PC-3 (cell line): ENCODE measurements at regions not wholly inside any gene's neighbourhood (a gene's known extent, or its start where the extent isn't known, plus 50 kb on each side); places are given as distances from the start of the nearest gene placed in this dataset.

Experiments used
- ATAC-seq: fragments of 200-7000 bp; cut with Tn5 transposase; 2 replicates; pipeline ENCODE4 v1.9.1; 2020; ENCODE audit warnings: mild to moderate bottlenecking, moderate library complexity
- BruUV-seq: library from RNA; stranded (reverse); fragments of 400-500 nt; replicated peaks from 2 replicates; lab custom pipeline; 2021; lab: Mats Ljungman, UMichigan
- CTCF ChIA-PET: fragments of 300-600 bp; sonication (Branson Sonifier 250); formaldehyde crosslinking; loops from one replicate; lab custom pipeline; 2022; ENCODE audit warnings: antibody characterized with exemption; lab: Charles Lee
- POLR2A ChIA-PET: fragments of 300-600 bp; sonication (Branson Sonifier 250); formaldehyde crosslinking; loops from one replicate; lab custom pipeline; 2022; ENCODE audit warnings: antibody characterized with exemption; ENCODE audit not compliant: unreplicated experiment; lab: Charles Lee
- DNase-seq: peaks from one replicate; pipeline ENCODE4 v3.0.0-alpha.2; 2015
- H2AFZ ChIP-seq: fragments of 300-600 bp; sonication (generic); 2 replicates; pipeline ENCODE4 v1.6.0; 2016; ENCODE audit warnings: antibody characterized with exemption, low read length
- H3F3A ChIP-seq: fragments of 300-600 bp; sonication (generic); one replicate; pipeline ENCODE4 v1.6.0; 2017; ENCODE audit warnings: antibody characterized with exemption, low read length, control low read depth, mild to moderate bottlenecking; ENCODE audit not compliant: unreplicated experiment
- H3K27ac ChIP-seq: fragments of 300-600 bp; sonication (generic); 2 replicates; pipeline ENCODE4 v1.5.1; 2016; ENCODE audit warnings: mild to moderate bottlenecking, low read length
- H3K27me3 ChIP-seq: fragments of 300-600 bp; sonication (generic); 2 replicates; pipeline ENCODE4 v1.6.1; 2016; ENCODE audit warnings: low read length, mixed read lengths
- H3K36me3 ChIP-seq: fragments of 300-600 bp; sonication (generic); 2 replicates; pipeline ENCODE4 v1.6.1; 2016; ENCODE audit warnings: low read depth, mixed run types, low read length, mixed read lengths
- H3K4me1 ChIP-seq: fragments of 300-600 bp; sonication (generic); 2 replicates; pipeline ENCODE4 v1.5.1; 2016; ENCODE audit warnings: low read length; ENCODE audit not compliant: insufficient read depth
- H3K4me2 ChIP-seq: fragments of 300-600 bp; sonication (generic); 2 replicates; pipeline ENCODE4 v1.6.0; 2016; ENCODE audit warnings: low read length
- H3K4me3 ChIP-seq: fragments of 300-600 bp; sonication (generic); 2 replicates; pipeline ENCODE4 v1.5.1; 2016; ENCODE audit warnings: mild to moderate bottlenecking, low read length, mixed read lengths
- H3K79me2 ChIP-seq: fragments of 300-600 bp; sonication (generic); 2 replicates; pipeline ENCODE4 v1.6.1; 2017; ENCODE audit warnings: low read length, mixed read lengths
- H3K9ac ChIP-seq: fragments of 300-600 bp; sonication (generic); 2 replicates; pipeline ENCODE4 v1.6.0; 2016; ENCODE audit warnings: mild to moderate bottlenecking, low read length
- H3K9me2 ChIP-seq: fragments of 300-600 bp; sonication (generic); replicated peaks from 2 replicates; pipeline ENCODE4 v1.6.1; 2016; ENCODE audit warnings: mixed run types, low read length, mixed read lengths
- H3K9me3 ChIP-seq: fragments of 300-600 bp; sonication (generic); 2 replicates; pipeline ENCODE4 v1.6.1; 2016; ENCODE audit warnings: low read length, mixed read lengths
- H4K20me1 ChIP-seq: fragments of 300-600 bp; sonication (generic); 2 replicates; pipeline ENCODE4 v1.6.1; 2016; ENCODE audit warnings: low read length, mixed read lengths
- CTCF ChIP-seq: fragments of 300-600 bp; sonication (generic); conservative IDR thresholded peaks from 2 replicates; pipeline ENCODE4 v1.5.1; 2017; ENCODE audit warnings: antibody characterized with exemption, low read depth, mild to moderate bottlenecking, low read length
- EZH2 ChIP-seq: fragments of 300-600 bp; sonication (generic); IDR thresholded peaks from one replicate; pipeline ENCODE4 v1.6.1; 2017; ENCODE audit warnings: antibody characterized with exemption, mild to moderate bottlenecking, low read length; ENCODE audit not compliant: unreplicated experiment
- EZH2phosphoT487 ChIP-seq: fragments of 300-600 bp; sonication (generic); IDR thresholded peaks from 2 replicates; pipeline ENCODE4 v1.6.1; 2018; ENCODE audit warnings: mild to moderate bottlenecking, antibody characterized with exemption, low read length, borderline replicate concordance
- intact Hi-C: fragments of 100-400 bp; cut with micrococcal nuclease; formaldehyde crosslinking; loops from 2 replicates; pipeline ENCODE4 v1.9.0; 2023

GRCh38 chr14:34024768-34025144 is 73.9 kb upstream of the EGLN3 start:
- ChIA-PET POLR2A (no interaction called here), CTCF (no interaction called here)
- no peaks in the 10 kb centered on the region for H3K4me1 ChIP-seq
- no peak overlapping the region for H3K27ac ChIP-seq
- no peak for DNase-seq
- no TSS peak for BruUV-seq
- H3K27me3 ChIP-seq: no peaks in the 10 kb centered on the region
- no peaks in the 10 kb centered on the region for H3F3A ChIP-seq
- intact Hi-C loops: no loop called here
- H3K4me2 ChIP-seq: no peak overlapping the region
- no peaks in the 10 kb centered on the region for H3K36me3 ChIP-seq
- H3K9ac ChIP-seq: no peak overlapping the region
- no peaks in the 10 kb centered on the region for H3K9me3 ChIP-seq
- H3K79me2 ChIP-seq: no peaks in the 10 kb centered on the region
- TF ChIP-seq EZH2: no peak
- TF ChIP-seq EZH2phosphoT487: no peak
- TF ChIP-seq CTCF: no peak
- no peak for ATAC-seq
- H2AFZ ChIP-seq: no peak overlapping the region
- H3K4me3 ChIP-seq: no peak overlapping the region
- no peaks in the 10 kb centered on the region for H4K20me1 ChIP-seq
- no peaks in the 10 kb centered on the region for H3K9me2 ChIP-seq

GRCh38 chr14:34023824-34024767 is 73.2 kb upstream of the EGLN3 start:
- Histone ChIP-seq H2AFZ (no peak overlapping the region), H3K4me2 (no peak overlapping the region), H3K4me3 (no peak overlapping the region), H3K9me2 (no peaks in the 10 kb centered on the region), H3K9ac (no peak overlapping the region), H3K9me3 (no peaks in the 10 kb centered on the region), H3K27me3 (no peaks in the 10 kb centered on the region), H3K36me3 (no peaks in the 10 kb centered on the region), H3K27ac (no peak overlapping the region), H3K79me2 (no peaks in the 10 kb centered on the region), H3K4me1 (no peaks in the 10 kb centered on the region), H4K20me1 (no peaks in the 10 kb centered on the region), H3F3A (no peaks in the 10 kb centered on the region)
- ChIA-PET CTCF (no interaction called here), POLR2A (no interaction called here)
- ATAC-seq (no peak), DNase-seq (no peak)
- TF ChIP-seq EZH2phosphoT487 (no peak), EZH2 (no peak), CTCF (no peak)
- no TSS peak for BruUV-seq
- intact Hi-C loops: no loop called here

GRCh38 chr14:34021096-34021495 is 70.2 kb upstream of the EGLN3 start:
- Histone ChIP-seq H4K20me1 (no peaks in the 10 kb centered on the region), H3K4me3 (no peak overlapping the region), H2AFZ (no peak overlapping the region), H3K9me3 (no peaks in the 10 kb centered on the region), H3K9me2 (no peaks in the 10 kb centered on the region), H3K9ac (no peak overlapping the region), H3K79me2 (no peaks in the 10 kb centered on the region), H3K27ac (no peak overlapping the region), H3K36me3 (no peaks in the 10 kb centered on the region), H3K4me2 (no peak overlapping the region), H3K4me1 (no peaks in the 10 kb centered on the region), H3F3A (no peaks in the 10 kb centered on the region), H3K27me3 (peaks cover 11% of the 10 kb centered on the region; the same call in 1 of the 2 replicates)
- intact Hi-C loops: no loop called here
- no peak for DNase-seq
- ChIA-PET POLR2A (no interaction called here), CTCF (no interaction called here)
- ATAC-seq: no peak
- TF ChIP-seq EZH2: no peak
- BruUV-seq: no TSS peak
